ENCODE measurements at regions not wholly inside any gene's neighbourhood (a gene's known extent, or its start where the extent isn't known, plus 50 kb on each side); places are given as distances from the start of the nearest gene placed in this dataset.

GRCh38 chr6:48615041-48615440 lies 504.0 kb upstream of the PTCHD4 start:
- H3K27ac ChIP-seq (replicated peaks in 1 of 4) = no peak overlapping the region
- H3K4me3 ChIP-seq = no peak overlapping the region
- no peaks in the 10 kb centered on the region for H3K27me3 ChIP-seq
- H3K4me1 ChIP-seq = no peaks in the 10 kb centered on the region
- no peak for DNase-seq (ENCODE audit: extremely low spot score)
- no peak for TF ChIP-seq EP300 (IDR thresholded peaks at IDR 0.05)
- no peak for TF ChIP-seq CTCF (IDR thresholded peaks at IDR 0.05)
- TF ChIP-seq POLR2A (IDR thresholded peaks at IDR 0.05; ENCODE audit: low read depth) = no peak
- no peak for TF ChIP-seq POLR2AphosphoS5 (IDR thresholded peaks at IDR 0.05)
- peaks cover 0 to 4% (median 0%) of the 10 kb centered on the region in 4 donors for H3K9me3 ChIP-seq
- intact Hi-C loops (cut with DNase I) = no loop called here
- no peaks in the 10 kb centered on the region for H3K36me3 ChIP-seq
- 92% methylated on average over 2 of the region's 2 CpGs for WGBS

- intact Hi-C loops (cut with DNase I) = no loop called here
- WGBS = 94% methylated on average over 5 of the region's 5 CpGs
- Histone ChIP-seq H3K36me3 (no peaks in the 10 kb centered on the region), H3K27me3 (no peaks in the 10 kb centered on the region), H3K4me3 (no peak overlapping the region), H3K9me3 (peaks cover 0 to 4% (median 0%) of the 10 kb centered on the region in 4 donors), H3K4me1 (no peaks in the 10 kb centered on the region), H3K27ac (replicated peaks in 1 of 4) (no peak overlapping the region)
- DNase-seq (ENCODE audit: extremely low spot score) = no peak
- TF ChIP-seq POLR2A (IDR thresholded peaks at IDR 0.05; ENCODE audit: low read depth) (no peak), EP300 (IDR thresholded peaks at IDR 0.05) (no peak), POLR2AphosphoS5 (IDR thresholded peaks at IDR 0.05) (no peak), CTCF (IDR thresholded peaks at IDR 0.05) (no peak)
These were observed 503.3 kb upstream of the PTCHD4 start for GRCh38 chr6:48614326-48614725.

GRCh38 chr6:48613231-48613949 lies 502.4 kb upstream of the PTCHD4 start:
- no peak for TF ChIP-seq CTCF (IDR thresholded peaks at IDR 0.05)
- TF ChIP-seq EP300 (IDR thresholded peaks at IDR 0.05) = no peak
- no peak for TF ChIP-seq POLR2A (IDR thresholded peaks at IDR 0.05; ENCODE audit: low read depth)
- no peak for TF ChIP-seq POLR2AphosphoS5 (IDR thresholded peaks at IDR 0.05)
- DNase-seq (ENCODE audit: extremely low spot score) = no peak
- H3K9me3 ChIP-seq = peaks cover 0 to 4% (median 0%) of the 10 kb centered on the region in 4 donors
- no peaks in the 10 kb centered on the region for H3K27me3 ChIP-seq
- intact Hi-C loops (cut with DNase I) = no loop called here
- WGBS = 50% methylated on average over 5 of the region's 5 CpGs
- no peak overlapping the region for H3K27ac ChIP-seq (replicated peaks in 1 of 4)
- H3K4me3 ChIP-seq = no peak overlapping the region
- no peaks in the 10 kb centered on the region for H3K36me3 ChIP-seq
- H3K4me1 ChIP-seq = no peaks in the 10 kb centered on the region

- intact Hi-C loops (cut with DNase I) = no loop called here
- 43% methylated on average over 3 of the region's 3 CpGs for WGBS
These were observed 500.3 kb upstream of the PTCHD4 start for GRCh38 chr6:48611332-48611731.

More at GRCh38 chr6:48611332-48611731, 500.3 kb upstream of the PTCHD4 start:
- no peaks in the 10 kb centered on the region for H3K36me3 ChIP-seq
- H3K4me1 ChIP-seq = no peaks in the 10 kb centered on the region
- no peak overlapping the region for H3K27ac ChIP-seq (replicated peaks in 1 of 4)
- H3K9me3 ChIP-seq = no peaks in the 10 kb centered on the region
- H3K4me3 ChIP-seq = no peak overlapping the region
- no peak for TF ChIP-seq EP300 (IDR thresholded peaks at IDR 0.05)
- no peak for TF ChIP-seq POLR2AphosphoS5 (IDR thresholded peaks at IDR 0.05)
- TF ChIP-seq POLR2A (IDR thresholded peaks at IDR 0.05; ENCODE audit: low read depth) = no peak
- TF ChIP-seq CTCF (IDR thresholded peaks at IDR 0.05) = no peak
- DNase-seq (ENCODE audit: extremely low spot score) = no peak
- H3K27me3 ChIP-seq = no peaks in the 10 kb centered on the region

All from esophagus muscularis mucosa (tissue), 4 donors.